ENCODE measurements at regions not wholly inside any gene's neighbourhood (a gene's known extent, or its start where the extent isn't known, plus 50 kb on each side); places are given as distances from the start of the nearest gene placed in this dataset.

DNA sequence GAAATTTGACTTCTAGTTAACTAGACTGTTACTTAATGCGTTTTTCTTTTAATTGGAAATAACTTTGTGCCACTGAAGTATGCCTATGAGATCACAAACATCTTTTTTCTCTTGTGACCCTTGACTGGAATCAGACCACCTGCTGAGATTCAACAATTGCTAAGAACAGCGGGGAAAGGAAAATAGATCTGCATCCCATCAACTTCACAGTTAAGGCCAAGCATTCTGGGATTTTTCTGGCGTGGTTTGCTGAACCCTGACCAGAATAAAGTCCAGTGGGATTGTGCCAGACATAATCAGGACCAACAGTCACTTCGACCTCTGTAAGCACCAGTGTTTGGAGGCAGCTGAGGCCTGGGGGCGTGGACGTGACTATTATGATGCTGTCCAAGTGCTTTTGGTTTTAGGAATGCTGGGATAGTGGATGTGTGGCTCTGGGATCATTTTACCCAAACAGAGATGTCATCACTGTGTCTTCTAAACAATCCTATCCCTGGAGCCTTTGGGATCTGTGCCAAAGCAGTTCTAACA, 373.3 kb upstream of the PRKCQ start:
- Histone ChIP-seq H3K9me3 (replicated peaks; ENCODE audit: control insufficient read depth, insufficient read depth, low read length) (no peaks in the 10 kb centered on the region), H3K36me3 (ENCODE audit: control insufficient read depth in 2 of 2, extremely low read depth in 1 of 2, insufficient read depth in 2 of 2, low read length in 2 of 2) (no peaks in the 10 kb centered on the region), H3K27me3 (ENCODE audit: control insufficient read depth in 2 of 2, insufficient read depth in 2 of 2, low read length in 2 of 2) (no peaks in the 10 kb centered on the region), H3K9me1 (replicated peaks; ENCODE audit: control insufficient read depth, extremely low read depth, insufficient read depth, low read length) (no peaks in the 10 kb centered on the region), H3K9ac (replicated peaks; ENCODE audit: extremely low read depth, insufficient read depth, low read length) (no peak overlapping the region), H3K79me2 (ENCODE audit: control insufficient read depth, insufficient read depth, low read length) (no peaks in the 10 kb centered on the region), H3K4me3 (replicated peaks in 1 of 3; ENCODE audit: insufficient read depth in 1 of 3, low read depth in 1 of 3, low read length in 3 of 3) (no peak overlapping the region), H3K27ac (ENCODE audit: insufficient read depth, low read depth, low read length) (no peak overlapping the region), H3K4me2 (ENCODE audit: insufficient read depth, low read length) (no peak overlapping the region), H3K4me1 (ENCODE audit: control insufficient read depth, extremely low read depth, insufficient read depth, low read length) (no peaks in the 10 kb centered on the region), H2AFZ (ENCODE audit: low read depth, low read length) (no peak overlapping the region), H4K20me1 (replicated peaks; ENCODE audit: control insufficient read depth, extremely low read depth, insufficient read depth, low read length) (no peaks in the 10 kb centered on the region)
- CTCF ChIA-PET: no interaction called here
- TF ChIP-seq GATA2 (IDR thresholded peaks at IDR 0.05; ENCODE audit: insufficient read depth, insufficient read length, low read depth, low read length) (no peak), POLR2AphosphoS5 (IDR thresholded peaks at IDR 0.05; ENCODE audit: insufficient read depth, low read depth, low read length) (no peak), EZH2 (IDR thresholded peaks at IDR 0.05; ENCODE audit: borderline replicate concordance, low read depth, low read length, severe bottlenecking) (no peak), MYC (IDR thresholded peaks at IDR 0.05; ENCODE audit: low read depth, low read length) (no peak), FOS (IDR thresholded peaks at IDR 0.05; ENCODE audit: borderline replicate concordance, insufficient read depth, low read length) (no peak), POLR2A (IDR thresholded peaks at IDR 0.05; ENCODE audit: low read depth, low read length) (no peak), JUN (IDR thresholded peaks at IDR 0.05; ENCODE audit: borderline replicate concordance, insufficient read depth, insufficient read length, low read depth) (no peak)
- TF ChIP-seq, protein P1, sequence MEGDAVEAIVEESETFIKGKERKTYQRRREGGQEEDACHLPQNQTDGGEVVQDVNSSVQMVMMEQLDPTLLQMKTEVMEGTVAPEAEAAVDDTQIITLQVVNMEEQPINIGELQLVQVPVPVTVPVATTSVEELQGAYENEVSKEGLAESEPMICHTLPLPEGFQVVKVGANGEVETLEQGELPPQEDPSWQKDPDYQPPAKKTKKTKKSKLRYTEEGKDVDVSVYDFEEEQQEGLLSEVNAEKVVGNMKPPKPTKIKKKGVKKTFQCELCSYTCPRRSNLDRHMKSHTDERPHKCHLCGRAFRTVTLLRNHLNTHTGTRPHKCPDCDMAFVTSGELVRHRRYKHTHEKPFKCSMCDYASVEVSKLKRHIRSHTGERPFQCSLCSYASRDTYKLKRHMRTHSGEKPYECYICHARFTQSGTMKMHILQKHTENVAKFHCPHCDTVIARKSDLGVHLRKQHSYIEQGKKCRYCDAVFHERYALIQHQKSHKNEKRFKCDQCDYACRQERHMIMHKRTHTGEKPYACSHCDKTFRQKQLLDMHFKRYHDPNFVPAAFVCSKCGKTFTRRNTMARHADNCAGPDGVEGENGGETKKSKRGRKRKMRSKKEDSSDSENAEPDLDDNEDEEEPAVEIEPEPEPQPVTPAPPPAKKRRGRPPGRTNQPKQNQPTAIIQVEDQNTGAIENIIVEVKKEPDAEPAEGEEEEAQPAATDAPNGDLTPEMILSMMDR (IDR thresholded peaks at IDR 0.05; ENCODE audit: extremely low read depth in 1 of 2, insufficient read depth in 1 of 2, low read depth in 1 of 2, low read length in 2 of 2): no peak
- TF ChIP-seq, protein P2, sequence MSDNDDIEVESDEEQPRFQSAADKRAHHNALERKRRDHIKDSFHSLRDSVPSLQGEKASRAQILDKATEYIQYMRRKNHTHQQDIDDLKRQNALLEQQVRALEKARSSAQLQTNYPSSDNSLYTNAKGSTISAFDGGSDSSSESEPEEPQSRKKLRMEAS (IDR thresholded peaks at IDR 0.05; ENCODE audit: insufficient read depth, insufficient read length): no peak
- POLR2A ChIA-PET: no interaction called here
- dilution Hi-C loops (cut with MboI; ENCODE audit: extremely low pct_ligation_motif_present, low sequenced_read_pairs): no loop called here
- FAIRE-seq (no peak), DNase-seq (ENCODE audit: low read depth, low spot score) (no peak)
- intact Hi-C loops (cut with micrococcal nuclease): no loop called here
- BruUV-seq (replicated peaks): no TSS peak
